CD4-positive, CD25-positive, alpha-beta regulatory T cell (primary cell): ENCODE measurements at regions not wholly inside any gene's neighbourhood (a gene's known extent, or its start where the extent isn't known, plus 50 kb on each side); places are given as distances from the start of the nearest gene placed in this dataset.

ENCODE experiments used
- ATAC-seq, 2 donors: fragments of 150-1000 bp; cut with Tn5 transposase; one replicate each; pipeline ENCODE4 v1.10.0; 2021; ENCODE audit warnings: low read depth in 2 of 2, moderate number of reproducible peaks in 2 of 2, moderate library complexity in 1 of 2
- DNase-seq, 3 donors: peaks; one replicate each; pipeline versions ENCODE4 v3.0.0 to v3.0.0-alpha.2; 2012 to 2022; ENCODE audit warnings: mixed read lengths in 1 of 3
- H3K27ac ChIP-seq: one replicate; pipeline ENCODE4 v1.7.0; 2013; ENCODE audit warnings: mild to moderate bottlenecking, low read length; ENCODE audit not compliant: insufficient read depth, poor library complexity, severe bottlenecking
- H3K27me3 ChIP-seq: one replicate; pipeline ENCODE4 v1.7.0; 2013; ENCODE audit warnings: low read length; ENCODE audit not compliant: control insufficient read depth, insufficient read depth
- H3K36me3 ChIP-seq: one replicate; pipeline ENCODE4 v1.7.0; 2013; ENCODE audit warnings: mild to moderate bottlenecking, low read length, moderate library complexity; ENCODE audit not compliant: control insufficient read depth, insufficient read depth
- H3K4me1 ChIP-seq: 2 replicates; pipeline ENCODE4 v1.7.0; 2013; ENCODE audit warnings: mild to moderate bottlenecking, low read length; ENCODE audit not compliant: insufficient read depth, control insufficient read depth, poor library complexity, severe bottlenecking
- H3K4me3 ChIP-seq: one replicate; pipeline ENCODE4 v1.7.0; 2013; ENCODE audit warnings: low read depth, mild to moderate bottlenecking, low read length, moderate library complexity
- H3K9me3 ChIP-seq, 2 experiments: 1 replicate in 1 of 2; 2 replicates in 1 of 2; pipeline ENCODE4 v1.7.0; 2013; ENCODE audit warnings: low read length in 2 of 2, mild to moderate bottlenecking in 1 of 2, moderate library complexity in 1 of 2; ENCODE audit not compliant: control insufficient read depth in 2 of 2
- H3K27ac Mint-ChIP-seq, 3 donors: one replicate each; pipeline ENCODE4 v1.8.0; 2020 to 2022; ENCODE audit warnings: mild to moderate bottlenecking in 3 of 3, mixed read lengths in 3 of 3, moderate library complexity in 2 of 3
- H3K27me3 Mint-ChIP-seq: one replicate; pipeline ENCODE4 v1.8.0; 2022; ENCODE audit warnings: mild to moderate bottlenecking, mixed read lengths
- H3K36me3 Mint-ChIP-seq: one replicate; pipeline ENCODE4 v1.8.0; 2020; ENCODE audit warnings: mixed read lengths
- H3K4me1 Mint-ChIP-seq, 4 donors: one replicate each; pipeline ENCODE4 v1.8.0; 2020 to 2022; ENCODE audit warnings: mixed read lengths in 4 of 4, mild to moderate bottlenecking in 1 of 4
- H3K4me3 Mint-ChIP-seq, 4 donors: one replicate each; pipeline ENCODE4 v1.8.0; 2020 to 2022; ENCODE audit warnings: mild to moderate bottlenecking in 4 of 4, mixed read lengths in 4 of 4, moderate library complexity in 3 of 4
- H3K9me3 Mint-ChIP-seq, 7 donors: one replicate each; pipeline ENCODE4 v1.8.0; 2020 to 2022; ENCODE audit warnings: mixed read lengths in 7 of 7, mild to moderate bottlenecking in 3 of 7, moderate library complexity in 2 of 7

GRCh38 chr7:155189590-155189989 lies 108.1 kb upstream of the INSIG1 start:
- no peak for ATAC-seq
- no peak for DNase-seq
- no peak overlapping the region for H3K27ac Mint-ChIP-seq

GRCh38 chr7:155190688-155191087 lies 107.0 kb upstream of the INSIG1 start:
- Histone ChIP-seq H3K27me3 (no peaks in the 10 kb centered on the region), H3K4me1 (peaks cover 3% of the 10 kb centered on the region), H3K36me3 (no peaks in the 10 kb centered on the region), H3K9me3 (peaks cover 9 to 12% of the 10 kb centered on the region in 2 experiments), H3K27ac (no peak overlapping the region), H3K4me3 (no peak overlapping the region)
- ATAC-seq (peak; percentile 59 to 66), DNase-seq (peak; percentile 39 to 51 (median 43))
- H3K27ac Mint-ChIP-seq, result peak overlapping the region in 1 of 3 donors; percentile 51
- H3K4me3 Mint-ChIP-seq, result peak overlapping the region in 1 of 4 donors; percentile 52
- peaks cover 6% of the 10 kb centered on the region for H3K27me3 Mint-ChIP-seq
- H3K9me3 Mint-ChIP-seq, result peaks cover 0 to 10% (median 5%) of the 10 kb centered on the region in 7 donors
- peaks cover 0 to 12% (median 3%) of the 10 kb centered on the region in 4 donors for H3K4me1 Mint-ChIP-seq
- no peaks in the 10 kb centered on the region for H3K36me3 Mint-ChIP-seq

More at GRCh38 chr7:155189590-155189989, 108.1 kb upstream of the INSIG1 start:
- peaks cover 18 to 20% of the 10 kb centered on the region in 2 experiments for H3K9me3 ChIP-seq
- no peak overlapping the region for H3K27ac ChIP-seq
- H3K4me1 ChIP-seq, result peaks cover 3% of the 10 kb centered on the region
- Mint-ChIP-seq H3K4me3 (no peak overlapping the region), H3K27me3 (peaks cover 6% of the 10 kb centered on the region), H3K4me1 (peaks cover 0 to 12% (median 3%) of the 10 kb centered on the region in 4 donors), H3K9me3 (peaks cover 0 to 20% (median 10%) of the 10 kb centered on the region in 7 donors), H3K36me3 (no peaks in the 10 kb centered on the region)
- no peaks in the 10 kb centered on the region for H3K36me3 ChIP-seq
- H3K27me3 ChIP-seq, result no peaks in the 10 kb centered on the region
- no peak overlapping the region for H3K4me3 ChIP-seq

- no peak overlapping the region for H3K4me3 ChIP-seq
- no peaks in the 10 kb centered on the region for H3K36me3 ChIP-seq
- no peaks in the 10 kb centered on the region for H3K27me3 ChIP-seq
- Mint-ChIP-seq H3K27ac (no peak overlapping the region), H3K4me1 (peaks cover 0 to 12% (median 3%) of the 10 kb centered on the region in 4 donors), H3K27me3 (peaks cover 6% of the 10 kb centered on the region), H3K9me3 (peaks cover 0 to 8% (median 2%) of the 10 kb centered on the region in 7 donors), H3K36me3 (no peaks in the 10 kb centered on the region), H3K4me3 (no peak overlapping the region)
- no peak overlapping the region for H3K27ac ChIP-seq
- peaks cover 3% of the 10 kb centered on the region for H3K4me1 ChIP-seq
- ATAC-seq, result no peak
- DNase-seq, result no peak
- peaks cover 9 to 12% of the 10 kb centered on the region in 2 experiments for H3K9me3 ChIP-seq
These were observed 106.5 kb upstream of the INSIG1 start for GRCh38 chr7:155191137-155191536.

GRCh38 chr7:155191901-155192478 lies 105.7 kb upstream of the INSIG1 start:
- H3K27me3 Mint-ChIP-seq, result peaks cover 6% of the 10 kb centered on the region
- Histone ChIP-seq H3K27me3 (no peaks in the 10 kb centered on the region), H3K36me3 (no peaks in the 10 kb centered on the region), H3K9me3 (peaks cover 12 to 16% of the 10 kb centered on the region in 2 experiments), H3K4me3 (no peak overlapping the region), H3K4me1 (peaks cover 3% of the 10 kb centered on the region), H3K27ac (no peak overlapping the region)
- peaks cover 0 to 12% (median 3%) of the 10 kb centered on the region in 4 donors for H3K4me1 Mint-ChIP-seq
- peak overlapping the region in 1 of 3 donors; percentile 88 for H3K27ac Mint-ChIP-seq
- H3K4me3 Mint-ChIP-seq, result no peak overlapping the region
- no peak for ATAC-seq
- no peaks in the 10 kb centered on the region for H3K36me3 Mint-ChIP-seq
- no peak for DNase-seq
- peaks cover 0 to 12% (median 4%) of the 10 kb centered on the region in 7 donors for H3K9me3 Mint-ChIP-seq

GRCh38 chr7:155192961-155193640 lies 104.6 kb upstream of the INSIG1 start:
- Mint-ChIP-seq H3K4me3 (no peak overlapping the region), H3K27ac (peak overlapping the region in 1 of 3 donors; percentile 69), H3K4me1 (peaks cover 0 to 12% (median 3%) of the 10 kb centered on the region in 4 donors), H3K27me3 (peaks cover 6% of the 10 kb centered on the region), H3K36me3 (no peaks in the 10 kb centered on the region), H3K9me3 (peaks cover 0 to 16% (median 4%) of the 10 kb centered on the region in 7 donors)
- Histone ChIP-seq H3K9me3 (peaks cover 17 to 21% of the 10 kb centered on the region in 2 experiments), H3K27ac (no peak overlapping the region), H3K4me1 (peaks cover 3% of the 10 kb centered on the region), H3K36me3 (no peaks in the 10 kb centered on the region), H3K27me3 (no peaks in the 10 kb centered on the region), H3K4me3 (no peak overlapping the region)
- DNase-seq (no peak), ATAC-seq (no peak)

GRCh38 chr7:155193716-155194115 lies 104.0 kb upstream of the INSIG1 start:
- no peak for ATAC-seq
- Histone ChIP-seq H3K36me3 (no peaks in the 10 kb centered on the region), H3K4me3 (no peak overlapping the region), H3K27me3 (no peaks in the 10 kb centered on the region), H3K9me3 (peaks cover 17 to 21% of the 10 kb centered on the region in 2 experiments), H3K4me1 (peaks cover 3% of the 10 kb centered on the region), H3K27ac (no peak overlapping the region)
- Mint-ChIP-seq H3K4me1 (peaks cover 0 to 8% (median 3%) of the 10 kb centered on the region in 4 donors), H3K4me3 (no peak overlapping the region), H3K36me3 (no peaks in the 10 kb centered on the region), H3K27me3 (peaks cover 6% of the 10 kb centered on the region), H3K27ac (no peak overlapping the region), H3K9me3 (peaks cover 0 to 16% (median 4%) of the 10 kb centered on the region in 7 donors)
- DNase-seq, result no peak

- H3K9me3 Mint-ChIP-seq, result peaks cover 0 to 16% (median 4%) of the 10 kb centered on the region in 7 donors
These were observed 103.1 kb upstream of the INSIG1 start for GRCh38 chr7:155194382-155195140.

More at GRCh38 chr7:155194382-155195140, 103.1 kb upstream of the INSIG1 start:
- no peak for DNase-seq
- no peaks in the 10 kb centered on the region for H3K27me3 ChIP-seq
- H3K9me3 ChIP-seq, result peaks cover 17 to 21% of the 10 kb centered on the region in 2 experiments
- no peaks in the 10 kb centered on the region for H3K36me3 ChIP-seq
- Mint-ChIP-seq H3K36me3 (no peaks in the 10 kb centered on the region), H3K4me3 (no peak overlapping the region), H3K4me1 (peaks cover 0 to 8% (median 3%) of the 10 kb centered on the region in 4 donors), H3K27ac (no peak overlapping the region), H3K27me3 (peaks cover 6% of the 10 kb centered on the region)
- no peak overlapping the region for H3K27ac ChIP-seq
- no peak overlapping the region for H3K4me3 ChIP-seq
- no peak for ATAC-seq
- peaks cover 3% of the 10 kb centered on the region for H3K4me1 ChIP-seq
